ENCODE measurements at regions not wholly inside any gene's neighbourhood (a gene's known extent, or its start where the extent isn't known, plus 50 kb on each side); places are given as distances from the start of the nearest gene placed in this dataset.

GRCh38 chr19:30266687-30267086 is 105.5 kb upstream of the ZNF536 start:
- no peaks in the 10 kb centered on the region for H3K9me3 ChIP-seq
- intact Hi-C loops (cut with DNase I) = no loop called here
- H3K36me3 ChIP-seq = no peaks in the 10 kb centered on the region
- TF ChIP-seq CTCF (IDR thresholded peaks at IDR 0.05) = no peak
- H3K27ac ChIP-seq = no peak overlapping the region
- no peak overlapping the region for H3K4me3 ChIP-seq
- DNase-seq = no peak
- H3K4me1 ChIP-seq = no peaks in the 10 kb centered on the region
- ATAC-seq = no peak
- H3K27me3 ChIP-seq = peaks cover 0 to 46% of the 10 kb centered on the region in 2 donors

GRCh38 chr19:30267332-30267731 is 104.9 kb upstream of the ZNF536 start:
- intact Hi-C loops (cut with DNase I) = no loop called here
- Histone ChIP-seq H3K27me3 (peaks cover 0 to 43% of the 10 kb centered on the region in 2 donors), H3K36me3 (no peaks in the 10 kb centered on the region), H3K9me3 (no peaks in the 10 kb centered on the region), H3K4me3 (no peak overlapping the region), H3K27ac (no peak overlapping the region), H3K4me1 (no peaks in the 10 kb centered on the region)
- TF ChIP-seq CTCF (IDR thresholded peaks at IDR 0.05) = no peak
- ATAC-seq (no peak), DNase-seq (no peak)

DNA sequence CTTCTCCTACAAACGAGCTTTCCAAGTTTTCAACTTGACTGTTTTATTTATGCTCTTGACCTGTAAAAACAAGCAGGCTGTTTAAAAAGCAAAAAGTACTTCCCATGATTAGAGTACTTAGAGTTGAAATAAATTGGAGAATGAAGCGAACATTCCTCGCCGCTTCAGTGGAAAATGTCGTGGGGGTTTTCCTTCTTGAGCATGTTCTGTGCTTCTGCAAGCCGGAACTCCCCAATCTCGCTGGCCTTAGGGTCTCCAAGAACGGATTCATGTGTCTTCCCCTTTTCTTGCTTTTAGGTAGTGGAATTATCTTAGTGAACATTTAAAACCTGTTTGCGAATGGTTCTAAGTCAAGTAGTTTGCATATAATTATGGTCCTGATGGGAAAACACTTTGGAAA is 103.6 kb upstream of the ZNF536 start:
- no peak for ATAC-seq
- no peak for TF ChIP-seq CTCF (IDR thresholded peaks at IDR 0.05)
- peaks cover 0 to 10% of the 10 kb centered on the region in 2 donors for H3K9me3 ChIP-seq
- intact Hi-C loops (cut with DNase I) = no loop called here
- H3K4me1 ChIP-seq = no peaks in the 10 kb centered on the region
- no peak for DNase-seq
- no peak overlapping the region for H3K4me3 ChIP-seq
- H3K36me3 ChIP-seq = no peaks in the 10 kb centered on the region
- H3K27ac ChIP-seq = no peak overlapping the region
- peaks cover 0 to 34% of the 10 kb centered on the region in 2 donors for H3K27me3 ChIP-seq

DNA sequence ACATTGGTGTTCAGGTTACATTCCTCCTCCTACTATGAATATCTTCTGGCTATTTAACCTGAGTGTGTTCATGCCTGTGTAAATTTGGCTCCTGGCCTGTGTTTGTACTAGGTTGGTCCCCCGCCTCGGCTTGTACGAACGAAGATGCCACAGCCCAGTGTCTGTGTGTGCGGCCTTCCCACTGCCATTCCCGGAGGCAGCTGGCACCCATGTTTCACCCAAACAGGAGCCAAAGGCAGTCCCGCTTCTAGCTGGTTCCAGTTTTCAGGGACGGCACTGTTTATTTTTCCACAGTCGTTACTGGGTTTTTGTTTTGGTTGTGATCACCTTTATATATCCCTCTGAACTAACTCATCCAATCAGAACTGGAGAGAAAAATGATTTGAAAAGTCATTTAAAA is 102.5 kb upstream of the ZNF536 start:
- no peak for TF ChIP-seq CTCF (IDR thresholded peaks at IDR 0.05)
- Histone ChIP-seq H3K9me3 (peaks cover 0 to 12% of the 10 kb centered on the region in 2 donors), H3K4me1 (no peaks in the 10 kb centered on the region), H3K27me3 (peaks cover 0 to 30% of the 10 kb centered on the region in 2 donors), H3K27ac (no peak overlapping the region), H3K36me3 (no peaks in the 10 kb centered on the region), H3K4me3 (no peak overlapping the region)
- intact Hi-C loops (cut with DNase I) = no loop called here
- DNase-seq = no peak
- no peak for ATAC-seq

DNA sequence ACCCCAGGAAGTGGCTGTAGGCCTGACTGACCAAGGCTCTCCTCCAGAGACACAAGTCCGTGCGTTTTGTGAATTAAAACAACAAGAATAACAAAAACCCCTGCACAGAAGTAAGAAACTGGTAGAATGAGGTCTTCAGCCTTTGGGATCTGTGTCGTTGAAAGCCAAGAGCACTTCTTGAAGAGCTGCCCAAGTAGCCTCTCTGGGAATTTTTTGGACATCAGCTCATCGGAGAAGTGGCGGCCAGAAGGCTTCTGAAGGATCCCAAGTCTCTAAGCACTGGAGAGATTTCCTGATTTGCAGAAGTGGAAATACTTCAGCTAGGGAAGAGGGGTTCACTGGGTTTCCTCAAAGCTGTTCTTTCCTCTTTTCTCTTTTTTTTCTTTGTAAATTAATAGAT is 100.4 kb upstream of the ZNF536 start:
- intact Hi-C loops (cut with DNase I) = no loop called here

More for the DNA sequence above, 100.4 kb upstream of the ZNF536 start:
- H3K27me3 ChIP-seq = peaks cover 0 to 17% of the 10 kb centered on the region in 2 donors
- H3K4me3 ChIP-seq = no peak overlapping the region
- ATAC-seq (no peak), DNase-seq (no peak)
- H3K27ac ChIP-seq = no peak overlapping the region
- H3K9me3 ChIP-seq = peaks cover 0 to 12% of the 10 kb centered on the region in 2 donors
- TF ChIP-seq CTCF (IDR thresholded peaks at IDR 0.05) = no peak
- no peaks in the 10 kb centered on the region for H3K4me1 ChIP-seq
- no peaks in the 10 kb centered on the region for H3K36me3 ChIP-seq
